Stomach (tissue), 4 donors: ENCODE measurements at regions not wholly inside any gene's neighbourhood (a gene's known extent, or its start where the extent isn't known, plus 50 kb on each side); places are given as distances from the start of the nearest gene placed in this dataset.

ENCODE experiments used
- CTCF ChIP-seq, 7 experiments: fragments of 450-650 bp in 4 of 7; fragments of 200-600 bp in 3 of 7; sonication (generic) in 3 of 7; IDR thresholded peaks; one replicate each; pipeline ENCODE4 v1.5.1; 2016 to 2019; ENCODE audit warnings: antibody characterized with exemption in 7 of 7, control low read depth in 2 of 7, mild to moderate bottlenecking in 1 of 7
- POLR2AphosphoS5 ChIP-seq, 3 donors: sonication (generic); formaldehyde crosslinking; IDR thresholded peaks; one replicate each; pipeline ENCODE4 v1.6.1; 2016; ENCODE audit warnings: antibody characterized with exemption in 3 of 3

GRCh38 chr11:70811915-70812314 lies 413.6 kb downstream of the CTTN start:
- no peak for TF ChIP-seq CTCF (IDR thresholded peaks at IDR 0.05)
- no peak for TF ChIP-seq POLR2AphosphoS5 (IDR thresholded peaks at IDR 0.05)
